HG03469 (cell line): ENCODE measurements at regions not wholly inside any gene's neighbourhood (a gene's known extent, or its start where the extent isn't known, plus 50 kb on each side); places are given as distances from the start of the nearest gene placed in this dataset.
"Not testable (repeated sequence)": the region's sequence is repeated elsewhere in the genome, so short reads cannot be mapped to it uniquely, and the experiment has no call there.

Experiments used
- ATAC-seq: cut with Tn5 transposase; IDR thresholded peaks from one replicate; pipeline ENCODE4 v1.9.1; 2021; ENCODE audit warnings: mild to moderate bottlenecking, moderate library complexity, moderate number of reproducible peaks; ENCODE audit not compliant: unreplicated experiment

DNA sequence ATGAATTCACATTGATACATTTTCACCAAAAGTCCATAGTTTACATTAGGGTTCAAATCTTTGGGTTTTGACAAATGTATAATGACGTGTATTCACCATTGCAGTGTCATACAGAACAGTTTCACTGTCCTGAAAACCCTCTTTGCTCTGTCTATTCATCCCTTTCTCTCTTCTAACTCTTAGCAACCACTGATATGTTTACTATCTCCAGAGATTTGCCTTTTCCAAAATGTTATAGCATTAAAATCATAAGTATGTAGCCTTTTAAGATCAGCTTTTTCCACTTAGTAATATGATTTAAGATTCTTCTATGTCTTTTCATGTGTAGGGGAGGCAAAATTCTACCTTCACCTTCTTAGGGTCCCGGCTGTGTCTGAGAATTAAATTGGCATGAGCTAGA lies 203.8 kb downstream of the TPRG1 start:
- no peak for ATAC-seq

DNA sequence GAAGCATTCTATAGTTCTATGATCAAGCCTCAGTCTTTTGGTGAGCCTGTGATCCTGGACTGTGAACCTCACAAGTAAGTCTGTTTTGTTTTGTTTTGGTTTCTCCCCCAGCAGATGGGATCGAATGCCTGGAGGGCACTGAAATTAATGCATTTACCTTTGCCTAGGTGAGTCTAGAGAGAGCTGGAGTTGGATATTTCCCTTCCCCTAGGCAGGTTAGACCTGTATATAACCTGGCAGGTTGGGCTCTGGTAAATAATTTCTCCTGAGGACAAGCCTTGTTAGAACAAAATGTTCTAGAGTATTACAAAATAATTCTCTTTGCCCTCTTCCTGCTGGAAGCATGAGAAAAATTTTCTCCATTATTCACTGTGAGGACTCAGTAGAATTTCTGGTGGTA lies 211.9 kb downstream of the TPRG1 start:
- no peak for ATAC-seq

- not testable (repeated sequence) for ATAC-seq
Observed at GRCh38 chr3:189385880-189386279, 214.1 kb downstream of the TPRG1 start.

GRCh38 chr3:189386739-189387138 lies 215.0 kb downstream of the TPRG1 start:
- no peak for ATAC-seq

GRCh38 chr3:189389346-189389745 lies 217.6 kb downstream of the TPRG1 start:
- ATAC-seq, result no peak

DNA sequence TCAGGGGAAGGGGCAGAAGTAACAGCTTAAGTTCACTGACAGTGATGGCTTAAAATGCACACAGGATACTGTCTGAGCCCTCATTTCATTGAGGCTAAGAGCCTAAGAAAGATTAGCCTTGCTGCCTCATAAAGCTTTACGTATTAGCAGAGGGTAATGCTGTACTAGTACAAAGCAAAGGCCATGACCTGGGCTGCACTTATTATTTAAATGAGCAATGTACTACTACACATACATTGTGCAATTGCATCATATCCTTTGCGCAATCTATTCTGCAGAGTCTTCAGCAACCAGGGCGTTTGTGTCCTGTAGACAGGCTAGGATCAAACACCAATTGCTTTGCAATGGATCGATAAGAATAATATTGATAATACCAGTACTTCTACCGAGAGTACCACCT lies 221.8 kb downstream of the TPRG1 start:
- ATAC-seq, result no peak

- ATAC-seq, result peak; percentile 71
Observed at GRCh38 chr3:189394599-189395121, 222.9 kb downstream of the TPRG1 start.

GRCh38 chr3:189395825-189396224 lies 224.1 kb downstream of the TPRG1 start:
- ATAC-seq, result no peak

DNA sequence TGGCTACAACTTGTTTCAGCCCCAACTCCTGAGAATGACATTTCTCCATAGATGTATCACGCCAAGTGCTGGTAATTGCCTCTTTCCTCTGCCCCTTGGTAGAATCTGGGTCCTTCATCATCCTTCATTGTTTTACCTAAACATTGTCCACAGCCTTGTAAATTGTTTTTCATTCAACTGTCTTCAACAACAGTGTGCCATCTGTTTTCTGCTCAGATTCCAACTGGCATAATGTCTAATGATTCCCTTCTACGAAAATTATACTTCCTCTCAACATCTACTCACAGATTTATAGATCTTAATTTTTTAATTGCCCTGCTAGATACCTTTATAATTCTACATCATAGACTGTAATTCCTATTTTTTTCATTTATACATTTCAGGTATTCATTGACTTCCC lies 226.9 kb downstream of the TPRG1 start:
- no peak for ATAC-seq

GRCh38 chr3:189401196-189401595 lies 229.4 kb downstream of the TPRG1 start:
- ATAC-seq, result no peak

- ATAC-seq, result no peak
Observed at GRCh38 chr3:189403194-189403593, 228.0 kb upstream of the TP63 start.

- no peak for ATAC-seq
Observed at GRCh38 chr3:189404024-189404423, 227.2 kb upstream of the TP63 start.

GRCh38 chr3:189404797-189405484 lies 226.2 kb upstream of the TP63 start:
- no peak for ATAC-seq

DNA sequence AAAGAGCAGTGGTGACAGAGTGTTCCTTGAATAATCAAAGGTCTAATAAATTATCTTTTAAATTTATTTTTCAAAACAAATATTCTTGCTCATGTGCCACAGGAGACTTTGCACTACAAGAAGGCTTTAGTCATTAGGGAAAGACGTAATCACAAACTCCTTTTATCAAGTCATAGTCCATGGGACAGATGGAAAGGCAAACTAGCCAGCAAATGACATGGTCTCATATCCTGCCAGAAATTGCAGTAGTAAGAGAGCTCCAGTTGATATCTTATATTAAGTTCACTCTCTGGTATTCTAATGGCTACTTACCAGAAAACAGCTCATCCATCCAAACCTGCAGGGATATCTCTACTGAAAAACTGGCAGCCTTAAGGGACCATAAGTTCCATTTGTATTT lies 225.0 kb upstream of the TP63 start:
- ATAC-seq, result no peak

- ATAC-seq, result no peak
Observed at GRCh38 chr3:189410522-189410921, 220.7 kb upstream of the TP63 start.

GRCh38 chr3:189419038-189419437 lies 212.2 kb upstream of the TP63 start:
- ATAC-seq, result no peak

DNA sequence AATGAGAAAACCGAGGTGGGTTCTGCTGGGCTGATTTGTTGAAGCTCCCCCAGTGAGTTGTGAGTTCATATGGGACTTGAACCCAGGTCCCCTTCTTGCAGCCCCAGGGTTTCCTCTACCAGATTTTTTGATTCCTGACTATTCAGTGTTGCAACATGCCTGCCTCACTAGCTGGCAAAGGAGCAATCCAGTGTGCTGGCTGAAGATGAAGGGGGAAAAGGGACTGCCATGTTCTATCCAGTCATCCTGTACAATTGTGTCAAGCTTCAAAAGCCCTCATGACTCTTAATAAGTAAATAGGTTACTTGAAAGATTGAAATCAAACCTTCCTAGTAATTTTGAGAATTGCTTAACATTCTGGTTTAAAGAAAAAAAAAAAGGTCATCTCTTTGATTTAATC lies 211.5 kb upstream of the TP63 start:
- no peak for ATAC-seq

DNA sequence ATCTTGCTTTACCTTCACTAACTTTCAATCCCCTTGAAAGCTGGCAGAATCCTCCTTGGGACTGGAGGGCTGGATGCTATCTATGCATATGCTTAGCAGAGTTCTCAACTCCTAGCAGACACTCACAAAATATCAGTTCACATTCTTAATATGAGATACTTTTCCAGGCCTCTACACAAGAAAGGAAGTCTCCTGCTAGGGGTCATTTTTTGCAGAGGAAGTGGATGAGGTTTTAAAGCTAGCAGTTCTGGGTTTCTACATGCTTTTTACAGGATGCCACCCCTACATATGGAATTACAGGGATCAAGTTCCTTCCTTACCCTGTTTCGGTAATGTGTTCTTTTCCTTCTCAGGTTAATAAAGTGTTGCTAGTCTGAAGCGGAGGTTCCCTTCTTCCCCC lies 206.3 kb upstream of the TP63 start:
- ATAC-seq, result no peak

DNA sequence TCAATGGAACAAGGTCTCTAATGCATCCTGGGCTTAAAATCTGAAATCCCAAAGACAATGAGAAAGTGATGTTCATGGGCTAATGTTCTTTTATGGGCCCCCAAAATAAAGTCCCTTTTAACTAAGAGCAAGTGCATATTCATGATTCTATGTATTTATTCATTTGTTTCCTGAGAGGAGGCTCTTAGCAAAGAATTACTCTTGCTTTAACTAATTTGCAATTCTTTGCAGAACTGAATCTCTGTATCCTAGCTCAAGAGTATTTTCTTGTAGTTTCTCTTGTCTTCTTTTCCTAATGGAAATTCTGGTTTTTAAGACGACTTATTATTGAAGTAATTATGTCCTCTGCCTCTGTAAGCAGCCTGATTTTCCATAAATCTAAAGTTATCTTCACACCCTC lies 202.2 kb upstream of the TP63 start:
- no peak for ATAC-seq

DNA sequence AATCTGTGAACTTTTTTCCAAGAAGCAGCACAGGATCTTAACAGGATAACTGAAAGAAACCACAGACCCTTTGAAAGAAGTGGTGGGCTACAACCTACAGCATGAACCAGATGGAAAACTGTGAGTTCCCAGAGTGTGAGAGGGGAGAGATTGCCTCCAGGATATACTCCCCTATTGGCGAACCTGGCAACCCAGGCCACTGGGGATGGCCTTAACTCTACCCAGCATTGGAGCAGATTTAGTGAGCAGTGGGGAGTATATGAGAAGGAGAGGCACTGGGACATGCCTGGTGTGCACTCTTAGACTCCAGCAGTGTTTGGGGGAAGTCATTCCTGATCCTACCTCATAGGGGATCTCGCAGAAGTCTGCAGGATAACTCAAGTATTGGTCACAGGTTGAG lies 201.0 kb upstream of the TP63 start:
- no peak for ATAC-seq

DNA sequence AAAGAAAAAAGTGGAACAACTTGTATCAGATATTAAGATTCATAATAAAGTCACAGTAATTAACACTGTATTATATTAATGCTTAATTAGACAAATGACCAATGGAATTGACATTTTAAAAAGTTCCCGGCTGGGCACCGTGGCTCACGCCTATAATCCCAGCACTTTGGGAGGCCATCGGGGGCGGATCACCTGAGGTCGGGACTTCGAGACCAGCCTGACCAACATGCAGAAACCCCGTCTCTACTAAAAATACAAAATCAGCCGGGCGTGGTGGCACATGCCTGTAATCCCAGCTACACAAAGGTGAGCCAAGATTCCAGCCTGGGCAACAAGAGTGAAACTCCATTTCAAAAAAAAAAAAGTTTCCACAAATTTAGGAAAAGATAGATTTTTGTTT lies 188.9 kb upstream of the TP63 start:
- ATAC-seq, result not testable (repeated sequence)

GRCh38 chr3:189446959-189447560 lies 184.1 kb upstream of the TP63 start:
- no peak for ATAC-seq

DNA sequence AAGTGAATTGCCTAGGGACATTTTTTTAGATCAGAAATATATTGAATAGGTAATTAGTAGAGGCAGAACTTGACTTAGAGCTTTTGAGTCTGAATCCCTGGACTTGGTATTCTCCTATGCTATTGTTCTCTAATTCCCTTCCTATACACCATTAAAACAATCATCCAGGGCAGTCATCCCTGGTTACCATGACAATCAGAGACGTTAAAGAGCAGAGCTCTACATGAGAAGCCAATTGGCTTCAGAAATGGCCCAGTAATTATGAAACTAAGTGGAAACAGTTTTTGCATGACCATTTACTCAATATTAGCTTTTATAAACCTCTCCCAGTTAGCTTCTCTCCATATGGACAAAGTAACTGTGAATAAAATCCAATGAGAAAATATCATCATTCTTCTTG lies 182.1 kb upstream of the TP63 start:
- ATAC-seq, result no peak
